CD14-positive monocyte (primary cell): ENCODE measurements at regions not wholly inside any gene's neighbourhood (a gene's known extent, or its start where the extent isn't known, plus 50 kb on each side); places are given as distances from the start of the nearest gene placed in this dataset.

Source experiments
- DNase-seq, 3 donors: peaks; one replicate each; pipeline ENCODE4 v3.0.0-alpha.2; 2011 to 2022
- H2AFZ ChIP-seq: 2 replicates; pipeline ENCODE4 v1.6.0; 2012; ENCODE audit warnings: mild to moderate bottlenecking, low read depth, low read length, inconsistent platforms; ENCODE audit not compliant: insufficient read depth, poor library complexity, severe bottlenecking
- H3K27ac ChIP-seq, 2 donors: 1 replicate in 1 of 2; 2 replicates in 1 of 2; pipeline ENCODE4 v1.5.1; 2012 to 2013; ENCODE audit warnings: low read length in 2 of 2, control low read depth in 1 of 2, inconsistent platforms in 1 of 2, low read depth in 1 of 2, mild to moderate bottlenecking in 1 of 2
- H3K27me3 ChIP-seq, 2 donors: one replicate each; pipeline versions ENCODE4 v1.6.0 to v1.6.1; 2011 to 2013; ENCODE audit warnings: low read length in 2 of 2; ENCODE audit not compliant: control insufficient read depth in 2 of 2, insufficient read depth in 2 of 2
- H3K36me3 ChIP-seq, 2 donors: replicated peaks in 1 of 2; 1 replicate in 1 of 2; 2 replicates in 1 of 2; pipeline versions ENCODE4 v1.5.1 to v1.6.1; 2012 to 2013; ENCODE audit warnings: low read length in 2 of 2, control low read depth in 1 of 2, inconsistent platforms in 1 of 2, mild to moderate bottlenecking in 1 of 2; ENCODE audit not compliant: insufficient read depth in 2 of 2, control insufficient read depth in 1 of 2
- H3K4me1 ChIP-seq, 2 donors: 1 replicate in 1 of 2; 2 replicates in 1 of 2; pipeline versions ENCODE4 v1.5.1 to v1.6.1; 2012 to 2013; ENCODE audit warnings: low read length in 2 of 2, control low read depth in 1 of 2, inconsistent platforms in 1 of 2, mild to moderate bottlenecking in 1 of 2, moderate library complexity in 1 of 2; ENCODE audit not compliant: insufficient read depth in 2 of 2, control insufficient read depth in 1 of 2
- H3K4me2 ChIP-seq: replicated peaks from 2 replicates; pipeline ENCODE3; 2012; ENCODE audit warnings: low read length, moderate library complexity, mild to moderate bottlenecking; ENCODE audit not compliant: poor library complexity, severe bottlenecking; ENCODE audit errors: extremely low read depth
- H3K4me3 ChIP-seq, 3 experiments: fragments of 200-600 bp in 1 of 3; sonication (generic) in 1 of 3; replicated peaks in 1 of 3; 1 replicate in 2 of 3; 2 replicates in 1 of 3; pipeline ENCODE4 v1.5.1; 2011 to 2013; ENCODE audit warnings: low read length in 3 of 3, mild to moderate bottlenecking in 3 of 3, control low read depth in 2 of 3, low read depth in 2 of 3, inconsistent platforms in 1 of 3, moderate library complexity in 1 of 3
- H3K79me2 ChIP-seq: 2 replicates; pipeline ENCODE4 v1.6.0; 2012; ENCODE audit warnings: mild to moderate bottlenecking, control low read depth, inconsistent platforms, low read length, moderate library complexity; ENCODE audit not compliant: insufficient read depth
- H3K9ac ChIP-seq: 2 replicates; pipeline ENCODE4 v1.6.0; 2017; ENCODE audit warnings: low read length, mild to moderate bottlenecking; ENCODE audit not compliant: insufficient read depth, poor library complexity, severe bottlenecking
- H3K9me3 ChIP-seq, 2 donors: replicated peaks in 1 of 2; 1 replicate in 1 of 2; 2 replicates in 1 of 2; pipeline versions ENCODE4 v1.5.1 to v1.6.1; 2012 to 2013; ENCODE audit warnings: low read length in 2 of 2, control low read depth in 1 of 2; ENCODE audit not compliant: control insufficient read depth in 1 of 2, insufficient read depth in 1 of 2
- H4K20me1 ChIP-seq: 2 replicates; pipeline ENCODE4 v1.6.0; 2012; ENCODE audit warnings: mild to moderate bottlenecking, low read length, control low read depth, moderate library complexity; ENCODE audit not compliant: insufficient read depth
- H3K27ac Mint-ChIP-seq, 7 donors: one replicate each; pipeline ENCODE4 v1.8.0; 2020; ENCODE audit warnings: mild to moderate bottlenecking in 7 of 7, mixed read lengths in 7 of 7, moderate library complexity in 6 of 7, inconsistent platforms in 2 of 7
- H3K27me3 Mint-ChIP-seq, 3 donors: one replicate each; pipeline ENCODE4 v1.8.0; 2021 to 2022; ENCODE audit warnings: low read depth in 3 of 3, mild to moderate bottlenecking in 3 of 3, mixed read lengths in 3 of 3, moderate library complexity in 3 of 3, inconsistent platforms in 1 of 3
- H3K36me3 Mint-ChIP-seq, 2 donors: one replicate each; pipeline ENCODE4 v1.8.0; 2020; ENCODE audit warnings: mixed read lengths in 2 of 2, inconsistent platforms in 1 of 2, mild to moderate bottlenecking in 1 of 2
- H3K4me1 Mint-ChIP-seq: one replicate; pipeline ENCODE4 v1.8.0; 2020; ENCODE audit warnings: mild to moderate bottlenecking, mixed read lengths
- H3K4me3 Mint-ChIP-seq, 2 donors: one replicate each; pipeline ENCODE4 v1.8.0; 2020; ENCODE audit warnings: mild to moderate bottlenecking in 2 of 2, mixed read lengths in 2 of 2, moderate library complexity in 1 of 2
- H3K9me3 Mint-ChIP-seq, 7 donors: one replicate each; pipeline ENCODE4 v1.8.0; 2020 to 2022; ENCODE audit warnings: mixed read lengths in 7 of 7, mild to moderate bottlenecking in 6 of 7, moderate library complexity in 6 of 7, inconsistent platforms in 2 of 7
- WGBS: methylation state at CpG from one replicate; pipeline ENCODE4 v1.1.5; 2013; ENCODE audit warnings: missing lambda C conversion rate; ENCODE audit not compliant: insufficient coverage; 5-methylcytosine and 5-hydroxymethylcytosine counted together
- intact Hi-C, 2 donors: fragments of 100-400 bp; cut with micrococcal nuclease; formaldehyde crosslinking; loops; one replicate each; pipeline versions ENCODE4 v1.15.0 to v1.15.1; 2023
- TF ChIP-seq, protein P1 (sequence below): fragments of 200-600 bp; IDR thresholded peaks from one replicate; pipeline ENCODE4 v1.8.0; 2022; ENCODE audit warnings: antibody characterized with exemption, mild to moderate bottlenecking

DNA sequence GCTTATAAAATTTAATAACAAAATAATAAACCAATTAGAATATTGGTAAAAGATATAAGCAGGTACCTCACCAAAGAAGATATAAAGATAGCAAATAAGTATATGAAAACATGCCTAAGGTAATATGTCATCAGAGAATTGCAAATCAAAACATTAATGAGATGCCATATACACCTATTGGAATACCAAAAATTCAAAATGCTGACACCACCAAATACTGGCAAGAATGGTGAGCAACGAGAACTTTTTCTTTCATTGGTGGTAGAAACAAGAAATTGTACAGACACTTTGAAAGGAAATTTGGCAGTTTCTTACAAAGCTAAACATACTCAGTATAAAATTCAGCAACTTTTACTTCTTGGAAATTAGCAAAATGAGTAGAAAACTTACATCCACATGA is 346.9 kb upstream of the ROBO1 start:
- Histone ChIP-seq H2AFZ (no peak overlapping the region), H3K27me3 (no peaks in the 10 kb centered on the region), H3K27ac (no peak overlapping the region), H3K36me3 (no peaks in the 10 kb centered on the region), H3K4me2 (no peak overlapping the region), H3K79me2 (no peaks in the 10 kb centered on the region), H4K20me1 (no peaks in the 10 kb centered on the region), H3K9ac (no peak overlapping the region), H3K4me3 (no peak overlapping the region), H3K4me1 (no peaks in the 10 kb centered on the region), H3K9me3 (no peaks in the 10 kb centered on the region)
- Mint-ChIP-seq H3K4me1 (no peaks in the 10 kb centered on the region), H3K9me3 (peaks cover 0 to 4% (median 0%) of the 10 kb centered on the region in 7 donors), H3K27me3 (peaks cover 0 to 2% (median 0%) of the 10 kb centered on the region in 3 donors), H3K27ac (no peak overlapping the region), H3K36me3 (no peaks in the 10 kb centered on the region), H3K4me3 (no peak overlapping the region)
- TF ChIP-seq, protein P1, sequence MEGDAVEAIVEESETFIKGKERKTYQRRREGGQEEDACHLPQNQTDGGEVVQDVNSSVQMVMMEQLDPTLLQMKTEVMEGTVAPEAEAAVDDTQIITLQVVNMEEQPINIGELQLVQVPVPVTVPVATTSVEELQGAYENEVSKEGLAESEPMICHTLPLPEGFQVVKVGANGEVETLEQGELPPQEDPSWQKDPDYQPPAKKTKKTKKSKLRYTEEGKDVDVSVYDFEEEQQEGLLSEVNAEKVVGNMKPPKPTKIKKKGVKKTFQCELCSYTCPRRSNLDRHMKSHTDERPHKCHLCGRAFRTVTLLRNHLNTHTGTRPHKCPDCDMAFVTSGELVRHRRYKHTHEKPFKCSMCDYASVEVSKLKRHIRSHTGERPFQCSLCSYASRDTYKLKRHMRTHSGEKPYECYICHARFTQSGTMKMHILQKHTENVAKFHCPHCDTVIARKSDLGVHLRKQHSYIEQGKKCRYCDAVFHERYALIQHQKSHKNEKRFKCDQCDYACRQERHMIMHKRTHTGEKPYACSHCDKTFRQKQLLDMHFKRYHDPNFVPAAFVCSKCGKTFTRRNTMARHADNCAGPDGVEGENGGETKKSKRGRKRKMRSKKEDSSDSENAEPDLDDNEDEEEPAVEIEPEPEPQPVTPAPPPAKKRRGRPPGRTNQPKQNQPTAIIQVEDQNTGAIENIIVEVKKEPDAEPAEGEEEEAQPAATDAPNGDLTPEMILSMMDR, result no peak
- DNase-seq, result no peak
- WGBS, result no CpG with 5 or more reads among the region's 1 CpG
- intact Hi-C loops, result no loop called here

DNA sequence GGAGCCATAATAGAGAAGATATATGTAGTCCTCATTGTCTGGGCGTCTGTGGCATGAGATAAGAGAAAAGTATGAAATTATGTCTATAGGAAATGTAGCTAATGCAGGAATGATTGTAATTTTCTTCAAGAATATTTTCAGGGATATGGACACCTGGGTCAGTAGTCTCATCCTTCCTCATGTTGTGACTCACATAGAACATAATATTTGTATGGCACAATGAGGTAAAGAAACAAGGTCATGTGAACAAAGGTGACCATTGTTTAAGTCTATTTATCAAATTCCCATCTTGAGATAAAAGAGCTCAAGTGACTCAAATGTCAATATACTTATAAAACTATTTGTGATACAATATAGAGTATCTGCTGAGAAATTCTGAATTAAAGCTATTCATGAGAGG is 345.5 kb upstream of the ROBO1 start:
- Mint-ChIP-seq H3K9me3 (peaks cover 0 to 7% (median 0%) of the 10 kb centered on the region in 7 donors), H3K27ac (no peak overlapping the region), H3K4me3 (no peak overlapping the region), H3K4me1 (no peaks in the 10 kb centered on the region), H3K27me3 (peaks cover 0 to 2% (median 0%) of the 10 kb centered on the region in 3 donors), H3K36me3 (no peaks in the 10 kb centered on the region)
- WGBS, result no CpG with 5 or more reads among the region's 1 CpG
- H3K27me3 ChIP-seq, result no peaks in the 10 kb centered on the region
- no peak overlapping the region for H3K9ac ChIP-seq
- intact Hi-C loops, result no loop called here
- no peaks in the 10 kb centered on the region for H3K9me3 ChIP-seq
- H3K4me1 ChIP-seq, result no peaks in the 10 kb centered on the region
- H4K20me1 ChIP-seq, result no peaks in the 10 kb centered on the region
- H3K27ac ChIP-seq, result no peak overlapping the region
- TF ChIP-seq, protein P1, result no peak
- no peak overlapping the region for H2AFZ ChIP-seq
- no peaks in the 10 kb centered on the region for H3K36me3 ChIP-seq
- no peak overlapping the region for H3K4me2 ChIP-seq
- DNase-seq, result no peak
- no peaks in the 10 kb centered on the region for H3K79me2 ChIP-seq
- H3K4me3 ChIP-seq, result no peak overlapping the region
